RCC 7860 (cell line): ENCODE measurements at regions not wholly inside any gene's neighbourhood (a gene's known extent, or its start where the extent isn't known, plus 50 kb on each side); places are given as distances from the start of the nearest gene placed in this dataset.
A peak's percentile ranks its signal among the peaks of the same experiment; 100 is the strongest.

Experiments used
- DNase-seq: peaks from one replicate; pipeline ENCODE4 v3.0.0-alpha.2; 2015; ENCODE audit warnings: low spot score
- FAIRE-seq: peaks from 2 replicates; lab custom pipeline; 2012; peaks lifted over from hg19 to GRCh38; lab: Jason Lieb, UNC

DNA sequence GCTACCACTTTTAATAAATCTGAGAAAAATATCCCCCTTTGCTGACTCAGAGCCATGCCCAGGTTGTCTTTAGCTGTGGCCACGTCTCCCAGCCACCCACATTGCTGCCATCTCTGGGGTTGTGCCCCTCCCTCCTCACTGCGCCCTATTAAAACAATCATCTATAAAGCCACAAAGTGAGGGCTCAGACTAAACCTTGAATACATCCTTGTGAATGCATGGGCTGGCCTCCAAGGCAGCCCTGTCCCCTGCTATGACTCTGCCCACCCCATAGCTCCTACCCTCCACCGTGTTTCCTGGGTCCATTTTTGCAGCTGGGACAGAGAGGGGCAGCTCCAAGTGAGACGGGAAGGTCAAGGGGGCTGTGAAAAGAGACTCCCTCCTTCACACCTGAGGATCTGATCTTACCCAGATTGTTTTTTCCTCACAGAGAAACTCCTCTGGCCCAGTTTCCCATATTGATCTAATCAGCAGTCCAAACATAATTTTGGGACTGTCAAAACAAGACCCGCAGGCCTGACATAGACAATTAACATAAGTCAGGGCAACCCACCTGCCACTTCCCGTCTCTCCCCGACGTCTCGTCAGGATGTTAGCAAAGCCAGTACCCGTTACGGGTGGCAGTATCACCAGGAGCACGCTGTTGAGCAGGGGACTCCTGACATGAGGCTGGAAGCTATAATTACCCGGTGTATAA is 199.0 kb downstream of the KATNAL1 start:
- FAIRE-seq, result no peak
- DNase-seq, result no peak

DNA sequence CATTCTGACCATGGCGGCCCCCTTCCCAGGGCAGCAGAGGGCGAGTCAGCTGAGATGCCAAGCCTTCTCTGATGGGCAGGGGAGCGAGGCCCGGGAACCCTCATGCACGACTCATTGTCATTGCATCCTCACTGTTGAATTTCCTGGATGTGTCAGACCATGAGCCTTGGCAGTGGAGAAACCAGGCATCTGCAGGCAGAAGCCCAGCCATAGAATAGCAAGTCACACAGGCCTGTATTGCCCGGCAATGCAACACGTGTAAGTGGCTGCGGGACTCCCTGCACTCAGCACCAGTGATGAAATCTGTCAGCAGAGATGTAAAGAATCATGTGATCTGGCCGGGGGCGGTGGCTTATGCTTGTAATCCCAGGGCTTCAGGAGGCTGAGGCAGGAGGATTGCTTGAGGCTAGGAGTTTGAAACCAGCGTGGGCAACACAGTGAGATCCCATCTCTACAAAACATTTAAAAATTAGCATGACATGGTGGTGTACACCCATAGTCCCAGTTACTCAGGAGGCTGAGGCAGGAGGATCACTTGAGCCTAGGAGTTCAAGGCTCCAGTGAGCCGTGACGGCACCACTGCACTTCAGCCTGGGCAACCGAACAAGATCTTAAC is 199.7 kb downstream of the KATNAL1 start:
- DNase-seq (peak; percentile 34), FAIRE-seq (no peak)

GRCh38 chr13:30107121-30107520 is 200.2 kb downstream of the KATNAL1 start:
- DNase-seq (no peak), FAIRE-seq (no peak)

- DNase-seq, result no peak
- no peak for FAIRE-seq
Measured at GRCh38 chr13:30105381-30105780, 202.0 kb downstream of the KATNAL1 start.

- FAIRE-seq, result no peak
- no peak for DNase-seq
Measured at GRCh38 chr13:30103161-30103840, 204.1 kb downstream of the KATNAL1 start.

DNA sequence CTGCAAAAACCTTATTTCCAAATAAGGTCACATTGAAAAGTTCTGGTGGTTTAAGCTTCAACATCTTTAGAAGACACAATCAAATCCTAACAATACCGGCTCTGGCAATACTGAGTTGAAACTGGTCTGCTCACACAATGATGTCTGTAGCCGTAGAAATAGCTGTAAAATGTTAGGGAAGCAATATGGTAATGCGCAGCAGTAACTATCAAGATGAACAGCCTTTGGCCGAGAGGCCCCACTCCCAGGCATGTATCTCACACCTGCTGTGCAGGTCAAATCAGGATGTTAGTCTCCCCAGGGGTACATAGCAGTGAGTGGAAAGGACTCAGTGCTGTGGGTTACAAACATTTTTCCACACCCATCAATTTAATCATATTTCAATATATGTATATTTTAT is 207.1 kb downstream of the KATNAL1 start:
- DNase-seq, result no peak
- FAIRE-seq, result no peak

DNA sequence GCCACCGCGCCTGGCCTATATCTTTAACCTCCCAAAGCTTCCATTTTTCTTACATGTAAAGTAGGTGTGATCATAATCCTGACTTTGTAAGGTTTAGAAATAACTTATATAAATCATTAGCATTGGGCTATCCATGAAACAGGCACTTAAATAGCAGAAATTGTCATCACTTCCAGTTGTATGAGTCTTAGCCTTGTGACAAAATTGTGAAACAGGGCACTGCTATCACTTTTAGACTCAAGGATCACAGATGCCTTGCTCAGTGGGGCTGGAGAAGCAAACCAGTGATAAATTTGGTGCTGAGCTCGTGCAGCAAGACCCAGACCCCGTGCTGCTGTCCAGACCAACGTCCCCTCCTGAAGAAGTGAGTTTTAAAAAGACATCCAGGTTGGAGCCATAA is 209.7 kb downstream of the KATNAL1 start:
- no peak for DNase-seq
- FAIRE-seq, result no peak

DNA sequence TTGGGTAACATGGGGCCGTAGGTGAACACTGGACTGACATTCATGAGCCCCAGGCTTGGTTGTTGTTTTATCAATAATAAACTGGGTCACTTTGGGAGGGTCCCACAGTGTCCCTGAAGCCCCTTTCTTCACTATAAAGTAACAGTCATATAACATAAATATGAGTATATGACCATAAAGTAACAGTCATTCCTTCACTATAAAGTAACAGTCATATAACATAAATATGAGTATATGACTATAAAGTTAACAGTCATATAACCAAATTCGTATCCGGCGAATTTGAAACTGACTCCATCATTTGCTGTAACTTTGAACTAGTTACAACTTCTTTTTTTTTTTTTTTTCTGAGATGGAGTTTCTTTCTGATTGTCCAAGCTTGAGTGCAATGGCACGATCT is 210.3 kb downstream of the KATNAL1 start:
- FAIRE-seq, result no peak
- DNase-seq, result no peak

GRCh38 chr13:30094015-30094414 is 213.3 kb downstream of the KATNAL1 start:
- no peak for FAIRE-seq

GRCh38 chr13:30093236-30093635 is 214.1 kb downstream of the KATNAL1 start:
- DNase-seq (no peak), FAIRE-seq (no peak)

More at GRCh38 chr13:30094015-30094414, 213.3 kb downstream of the KATNAL1 start:
- no peak for DNase-seq

GRCh38 chr13:30091691-30092090 is 215.7 kb downstream of the KATNAL1 start:
- no peak for FAIRE-seq
- DNase-seq, result no peak

GRCh38 chr13:30091035-30091434 is 216.3 kb downstream of the KATNAL1 start:
- DNase-seq (no peak), FAIRE-seq (no peak)

DNA sequence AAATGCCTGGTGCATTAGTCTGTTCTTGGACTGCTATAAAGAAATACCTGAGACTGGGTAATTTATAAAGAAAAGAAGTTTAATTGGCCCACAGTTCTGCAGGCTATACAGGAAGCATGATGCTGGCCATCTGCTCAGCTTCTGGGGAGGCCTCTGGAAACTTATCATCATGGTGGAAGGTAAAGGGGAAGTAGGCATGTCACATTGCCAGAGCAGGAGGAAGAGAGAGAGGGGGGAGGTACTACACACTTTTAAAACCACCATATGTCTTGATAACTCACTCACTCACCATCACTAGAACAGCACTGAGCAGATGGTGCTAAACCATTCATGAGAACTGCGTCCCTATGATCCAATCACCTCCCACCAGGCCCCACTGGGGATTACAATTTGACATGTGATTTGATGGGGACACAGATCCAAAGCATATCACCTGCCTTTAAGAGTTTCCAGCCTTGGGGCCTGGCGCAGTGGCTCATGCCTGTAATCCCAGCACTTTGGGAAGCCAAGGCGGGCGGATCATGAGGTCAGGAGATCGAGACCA is 219.0 kb downstream of the KATNAL1 start:
- no peak for DNase-seq
- no peak for FAIRE-seq

GRCh38 chr13:30085087-30085486 is 222.3 kb downstream of the KATNAL1 start:
- FAIRE-seq (no peak), DNase-seq (no peak)

DNA sequence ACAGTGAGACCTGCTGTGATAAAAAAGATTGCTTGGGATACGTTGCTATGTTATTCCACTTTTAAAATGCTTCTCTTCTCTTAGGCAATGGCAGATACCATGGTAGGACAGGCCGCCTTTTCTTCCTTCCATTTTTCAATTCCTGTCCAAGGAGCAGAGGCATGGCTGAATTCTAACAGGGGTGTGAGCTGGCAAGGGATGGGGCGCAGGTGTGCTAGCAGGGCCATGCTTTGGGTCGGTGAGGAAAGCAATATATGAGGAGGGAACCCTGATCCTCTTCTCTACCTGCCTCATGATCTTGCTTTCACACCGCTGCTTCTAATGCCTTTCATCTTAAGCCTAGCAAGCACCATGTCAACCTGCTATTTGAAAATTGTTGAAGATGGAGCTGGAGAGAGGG is 225.0 kb downstream of the KATNAL1 start:
- FAIRE-seq, result no peak
- no peak for DNase-seq

- no peak for FAIRE-seq
Measured at GRCh38 chr13:30081331-30081730, 226.0 kb downstream of the KATNAL1 start.

GRCh38 chr13:30079501-30079900 is 227.8 kb downstream of the KATNAL1 start:
- FAIRE-seq (no peak), DNase-seq (no peak)

More at GRCh38 chr13:30081331-30081730, 226.0 kb downstream of the KATNAL1 start:
- no peak for DNase-seq

- no peak for FAIRE-seq
- no peak for DNase-seq
Measured at GRCh38 chr13:30078059-30078458, 227.6 kb upstream of the UBL3 start.

GRCh38 chr13:30077240-30077735 is 226.9 kb upstream of the UBL3 start:
- DNase-seq (no peak), FAIRE-seq (no peak)

- no peak for DNase-seq
Measured at GRCh38 chr13:30074955-30075614, 224.7 kb upstream of the UBL3 start.

DNA sequence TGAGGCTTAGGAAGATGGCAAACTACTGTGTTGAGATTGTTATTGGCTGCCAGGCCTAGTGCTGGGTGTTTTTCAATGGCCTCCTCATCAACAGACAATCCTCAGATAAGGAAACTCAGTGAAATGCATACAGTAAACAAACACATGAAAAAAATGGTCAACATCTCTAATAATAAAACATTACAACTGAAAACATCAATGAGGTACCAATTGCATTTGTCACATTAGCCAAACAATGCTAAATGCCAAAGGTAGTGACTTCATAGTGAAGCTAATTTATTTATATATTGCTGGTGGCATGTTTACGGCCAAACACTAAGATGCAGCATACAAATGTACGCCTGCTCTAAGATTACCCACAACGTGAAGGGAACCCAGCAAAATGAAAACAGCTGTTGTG is 224.0 kb upstream of the UBL3 start:
- DNase-seq, result no peak
- FAIRE-seq, result no peak

More at GRCh38 chr13:30074955-30075614, 224.7 kb upstream of the UBL3 start:
- FAIRE-seq, result no peak
